ENCODE measurements at regions not wholly inside any gene's neighbourhood (a gene's known extent, or its start where the extent isn't known, plus 50 kb on each side); places are given as distances from the start of the nearest gene placed in this dataset.
"Not testable (repeated sequence)": the region's sequence is repeated elsewhere in the genome, so short reads cannot be mapped to it uniquely, and the experiment has no call there.

DNA sequence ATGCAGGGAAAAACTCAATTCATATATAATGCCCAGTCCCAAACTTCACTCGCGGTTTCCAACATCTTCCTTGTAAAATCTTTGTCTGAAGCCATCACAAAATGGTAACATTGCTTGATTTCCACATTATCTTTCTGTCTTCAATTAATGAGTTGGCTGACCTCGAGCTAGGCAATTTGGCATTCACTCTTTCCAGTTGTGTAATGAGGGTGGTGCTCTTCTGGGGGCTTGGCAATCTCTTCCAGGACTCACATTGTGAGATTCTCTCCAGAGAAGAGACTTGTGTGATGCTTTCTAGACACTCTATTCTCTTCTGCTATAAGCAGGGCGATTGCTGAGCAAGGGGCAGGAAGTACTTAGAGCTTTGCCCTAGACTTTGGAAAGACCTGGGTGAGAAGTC, 179.5 kb downstream of the JCAD start:
- DNase-seq = no peak

DNA sequence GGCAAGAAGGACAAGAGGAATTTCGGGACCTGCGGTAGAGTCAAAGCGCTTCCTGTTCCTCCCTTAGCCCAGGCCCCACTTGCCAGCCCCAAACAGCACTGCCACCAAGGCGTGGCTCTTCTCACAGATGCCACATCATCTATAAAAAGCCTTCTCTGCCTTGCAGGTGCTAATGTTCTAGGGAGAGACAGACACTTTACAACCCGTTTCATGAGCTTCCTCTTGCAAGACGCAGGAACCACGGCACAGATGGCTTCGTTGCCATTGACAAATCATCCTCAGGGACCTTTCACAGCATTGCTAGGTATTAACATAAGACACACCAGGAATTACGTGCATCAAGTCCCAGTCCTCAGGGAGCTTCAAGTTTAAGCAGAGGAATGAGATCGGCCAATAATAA, 180.9 kb downstream of the JCAD start:
- DNase-seq = no peak

DNA sequence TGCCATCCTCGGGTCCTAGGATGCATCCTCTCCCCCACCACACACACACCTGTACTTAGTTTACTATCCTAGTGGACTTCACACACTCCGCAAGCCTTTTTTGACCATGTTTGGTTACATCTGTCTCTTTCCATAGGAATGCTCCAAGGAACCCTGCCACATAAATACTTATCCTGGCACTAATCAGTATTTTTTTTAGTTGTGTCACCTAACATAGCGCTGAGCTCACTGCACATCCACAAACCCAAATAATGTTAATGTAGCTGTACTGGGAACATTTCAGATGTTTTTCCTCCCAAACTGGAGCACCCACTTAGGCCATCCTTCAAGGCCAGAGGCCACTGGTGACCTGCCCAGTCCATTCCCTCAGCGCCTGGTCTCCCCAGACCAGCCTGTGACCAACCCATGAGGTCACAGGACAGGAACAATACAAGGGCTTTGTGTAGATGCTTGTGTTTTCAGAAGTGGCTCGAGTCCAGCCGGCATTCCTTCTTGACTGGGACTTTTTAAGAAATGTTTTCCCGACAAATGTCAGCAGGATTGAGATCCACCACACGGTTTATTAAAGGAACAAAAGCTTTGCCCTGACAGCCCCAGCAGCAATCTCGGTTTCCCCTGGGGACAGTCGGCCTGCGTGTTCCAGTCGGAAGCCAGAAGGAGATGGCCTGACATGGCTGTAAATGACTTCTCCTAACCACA, 181.4 kb downstream of the JCAD start:
- DNase-seq = no peak

DNA sequence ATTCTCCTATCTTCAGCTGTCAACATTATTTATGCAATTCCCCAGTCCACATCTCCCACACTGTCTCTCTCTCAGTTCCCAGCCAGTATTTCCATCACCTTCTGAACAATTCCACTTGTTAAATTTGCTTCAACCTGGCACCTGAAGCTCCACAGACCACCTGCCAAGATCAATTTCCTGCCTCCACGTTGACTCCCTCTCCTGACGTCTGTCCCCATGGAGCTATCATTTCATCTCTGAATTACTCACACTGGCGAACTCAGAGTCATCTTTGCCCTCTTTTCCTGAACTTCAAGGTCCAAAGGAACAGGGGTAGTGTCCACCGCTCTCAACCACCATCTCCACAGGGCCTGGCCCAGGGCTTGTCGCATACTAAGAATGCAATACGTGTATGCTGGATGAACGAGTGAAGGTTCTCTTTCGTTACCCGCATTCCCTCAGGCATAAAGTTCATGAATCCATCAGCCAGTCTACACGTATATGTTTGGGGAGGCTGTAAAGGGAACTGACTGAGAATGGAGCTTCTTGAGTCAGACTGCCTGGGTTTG, 183.3 kb downstream of the JCAD start:
- no peak for DNase-seq

DNA sequence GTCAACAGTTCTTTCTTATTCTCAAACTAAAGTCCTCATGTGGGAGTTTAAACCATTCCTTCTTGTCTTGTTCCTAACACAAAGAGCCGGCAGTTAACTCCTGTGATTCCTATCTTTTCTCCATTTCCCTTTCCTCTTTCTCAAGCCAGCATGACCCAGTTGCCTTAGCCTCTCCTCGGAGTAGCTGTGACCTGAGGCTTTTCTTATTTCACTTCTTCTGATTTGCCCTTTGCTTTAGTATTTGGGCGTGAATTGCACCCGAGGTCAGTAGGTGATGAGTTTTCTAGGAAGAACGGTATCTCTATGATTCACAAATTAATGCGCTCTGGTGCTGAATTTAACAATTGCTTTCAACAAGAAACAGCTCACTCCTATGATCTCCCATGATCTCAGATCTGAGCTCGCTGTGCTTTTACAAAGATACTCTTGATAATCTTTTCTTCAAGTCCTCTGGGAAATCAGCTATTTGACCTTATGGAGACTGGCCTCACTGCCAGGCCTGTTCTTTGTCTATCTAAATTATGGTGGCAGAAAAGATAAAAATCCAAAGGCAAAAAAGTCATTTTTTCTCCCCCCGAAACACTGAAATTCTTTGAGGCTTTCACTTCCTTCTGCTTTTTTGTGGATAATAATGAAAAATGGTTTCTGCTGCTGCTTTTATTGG, 184.6 kb downstream of the JCAD start:
- no peak for DNase-seq

DNA sequence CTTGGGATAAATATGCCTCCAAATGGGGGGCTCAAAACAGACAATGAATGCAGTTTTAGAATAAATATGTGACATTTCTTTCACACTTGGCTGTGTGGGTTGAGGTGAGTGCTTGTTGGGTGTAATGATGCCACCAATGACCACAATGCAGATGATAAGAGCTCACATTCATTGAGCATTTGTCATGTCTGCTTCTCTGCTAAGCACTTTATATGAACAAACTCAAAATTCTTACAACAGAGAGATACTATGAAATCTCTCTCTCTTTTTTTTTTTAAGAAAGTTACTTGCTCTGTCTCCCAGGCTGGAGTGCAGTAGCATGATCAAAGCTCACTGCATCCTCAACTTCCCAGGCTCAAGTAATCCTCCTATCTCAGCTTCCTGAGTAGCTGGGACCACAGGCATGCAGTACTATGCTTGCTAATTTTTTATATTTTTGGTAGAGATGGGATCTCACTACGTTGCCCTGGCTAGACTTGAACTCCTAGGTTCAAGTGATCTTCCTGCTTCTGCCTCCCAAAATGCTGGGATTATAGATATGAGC, 185.4 kb downstream of the JCAD start:
- DNase-seq = no peak

DNA sequence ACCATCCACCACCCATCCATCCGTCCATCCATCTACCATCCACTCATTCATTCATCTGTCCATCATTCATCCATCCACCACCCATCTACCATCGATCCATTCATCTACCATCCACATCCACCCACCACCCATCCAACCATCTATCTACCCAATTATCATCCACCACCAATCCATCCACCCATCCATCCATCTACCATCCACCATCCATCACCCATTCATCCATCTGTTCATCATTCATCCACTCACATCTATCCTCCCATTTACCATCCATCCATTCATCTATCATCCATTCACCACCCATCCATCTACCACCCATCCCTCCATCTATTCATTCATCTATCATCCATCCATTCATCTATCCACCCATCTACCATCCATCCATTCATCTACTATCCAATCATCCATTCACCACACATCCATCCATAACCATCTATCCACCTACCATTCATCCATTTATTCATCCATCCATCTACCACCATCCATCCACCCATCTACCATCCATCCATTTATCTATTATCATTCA, 188.8 kb downstream of the JCAD start:
- no peak for DNase-seq

DNA sequence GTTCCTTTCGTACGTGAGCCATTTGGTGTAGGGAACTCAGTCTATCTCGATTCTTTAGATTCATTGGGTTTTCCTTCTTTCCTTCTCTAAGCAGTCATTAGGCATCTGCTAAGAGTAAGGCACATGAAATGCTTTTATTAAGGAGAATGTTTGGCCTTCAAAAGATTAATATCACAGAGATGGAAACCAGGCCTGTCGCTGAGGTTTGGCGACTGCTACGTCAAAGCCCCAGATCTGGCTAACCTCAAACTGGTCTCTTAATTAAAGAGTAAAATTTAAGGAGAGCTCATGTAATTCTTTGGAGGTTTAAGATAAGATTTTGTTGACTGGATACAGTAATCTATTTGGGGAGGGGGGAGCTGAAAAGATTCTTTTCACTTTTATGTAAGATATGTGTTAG, 189.8 kb downstream of the JCAD start:
- no peak for DNase-seq

DNA sequence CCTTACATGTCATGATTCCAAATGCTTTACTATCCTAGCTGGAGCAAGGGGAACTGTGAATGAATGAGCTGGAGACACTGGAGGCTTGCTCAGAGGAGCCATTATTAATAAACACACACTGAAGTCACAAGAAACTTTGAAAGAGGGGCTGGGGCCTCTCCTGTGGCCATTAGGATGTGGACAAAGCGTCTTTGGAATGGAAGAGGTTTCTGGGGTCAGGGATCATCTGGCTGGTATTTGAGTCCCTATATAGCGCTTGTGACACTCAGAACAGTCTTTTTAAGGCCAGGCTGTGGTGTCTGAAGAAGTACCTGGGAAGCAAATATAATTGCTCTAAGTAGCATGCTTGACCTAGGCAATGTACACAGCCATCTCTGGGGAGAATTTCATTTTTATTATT, 193.0 kb downstream of the JCAD start:
- DNase-seq = no peak

DNA sequence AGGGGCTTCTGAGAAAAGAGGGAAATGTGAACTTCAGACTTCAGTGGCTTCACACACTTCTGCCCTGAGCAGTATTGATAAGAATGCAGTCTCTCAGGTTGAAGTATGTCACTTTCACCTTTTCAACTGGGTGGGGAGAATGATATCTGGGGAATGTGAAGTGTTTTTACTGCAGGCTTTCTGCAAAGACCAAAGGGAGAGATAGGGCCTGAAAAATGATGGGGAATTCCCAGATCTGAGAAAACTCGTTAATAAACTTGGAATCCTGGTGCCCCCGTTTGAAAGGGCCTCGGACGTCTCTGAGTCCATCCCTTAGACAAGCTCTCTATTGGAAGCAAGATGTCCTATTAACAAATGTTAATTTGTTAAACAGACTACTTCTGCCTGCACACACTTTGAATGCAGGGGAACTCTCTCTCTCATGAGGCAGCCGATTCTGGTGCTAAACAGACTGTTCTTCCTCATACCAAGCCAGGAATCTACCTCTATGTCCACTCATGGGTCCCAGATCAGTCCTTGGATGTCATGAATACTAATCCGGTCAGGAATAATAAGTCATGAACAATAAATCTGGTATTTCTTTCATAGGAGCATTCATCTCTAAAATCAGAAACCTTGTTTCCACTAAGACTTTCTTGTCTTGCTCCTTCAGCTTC, 193.6 kb downstream of the JCAD start:
- no peak for DNase-seq

DNA sequence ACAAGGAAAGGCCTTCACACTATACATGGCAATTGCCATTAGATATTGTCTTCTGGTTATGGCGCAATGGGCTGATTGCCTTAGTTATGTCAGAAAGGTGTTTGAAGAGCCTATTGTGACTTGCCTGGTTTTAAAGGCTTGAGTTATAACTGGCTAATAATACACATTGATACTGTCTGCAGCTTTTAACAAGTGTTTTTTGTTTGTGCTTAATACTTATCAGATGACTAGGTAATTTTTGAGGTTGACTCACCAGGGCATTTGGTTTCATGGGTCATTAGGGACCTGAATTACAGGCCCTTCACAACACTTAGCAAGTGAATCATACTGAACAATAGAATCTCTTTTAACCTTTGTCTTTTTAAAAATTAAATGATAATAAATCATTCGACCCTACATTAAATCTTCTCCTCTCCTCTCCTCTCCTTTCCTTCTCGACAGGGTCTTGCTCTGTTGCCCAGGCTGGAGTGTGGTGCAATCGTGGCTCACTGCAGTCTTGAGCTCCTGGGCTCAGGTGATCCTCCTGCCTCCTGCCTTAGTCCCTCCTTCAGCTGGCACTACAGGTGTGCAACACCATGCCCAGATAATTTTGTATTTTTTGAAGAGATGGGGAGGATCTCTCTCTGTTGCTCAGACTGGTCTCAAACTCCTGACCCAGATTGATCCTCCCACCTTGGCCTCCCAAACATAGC, 196.3 kb downstream of the JCAD start:
- DNase-seq = no peak

DNA sequence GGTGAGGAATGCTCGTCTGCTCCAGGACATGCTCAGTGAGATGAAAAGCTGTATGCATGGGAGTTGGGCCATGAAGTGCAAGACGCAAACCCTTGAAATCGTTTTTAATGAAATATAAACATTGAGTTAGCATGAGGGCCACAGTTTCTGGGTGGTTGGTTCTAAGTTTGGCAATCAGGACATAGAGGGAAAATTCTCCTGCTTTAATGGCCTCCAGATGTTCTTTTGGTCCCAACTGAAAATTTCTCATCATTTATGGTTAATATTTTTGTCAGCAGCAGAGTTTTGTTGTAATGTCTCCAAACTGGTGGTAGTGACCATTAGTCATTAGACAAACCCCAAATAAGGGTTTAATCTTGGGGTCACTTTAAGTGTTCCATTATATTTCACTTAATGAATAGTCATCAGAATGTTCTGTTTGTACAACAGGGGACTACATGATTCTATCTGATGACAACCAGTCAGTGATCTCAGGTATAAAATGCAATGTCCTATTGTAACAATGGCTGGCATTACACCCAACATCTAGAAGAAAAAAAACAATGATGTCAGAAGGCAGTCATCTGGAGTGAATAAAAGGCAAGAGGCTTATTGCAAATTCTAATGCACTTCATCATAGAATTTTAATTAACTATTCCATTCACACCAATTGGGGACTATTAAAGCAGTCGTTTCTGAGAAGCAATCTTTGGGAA, 197.4 kb downstream of the JCAD start:
- no peak for DNase-seq

DNA sequence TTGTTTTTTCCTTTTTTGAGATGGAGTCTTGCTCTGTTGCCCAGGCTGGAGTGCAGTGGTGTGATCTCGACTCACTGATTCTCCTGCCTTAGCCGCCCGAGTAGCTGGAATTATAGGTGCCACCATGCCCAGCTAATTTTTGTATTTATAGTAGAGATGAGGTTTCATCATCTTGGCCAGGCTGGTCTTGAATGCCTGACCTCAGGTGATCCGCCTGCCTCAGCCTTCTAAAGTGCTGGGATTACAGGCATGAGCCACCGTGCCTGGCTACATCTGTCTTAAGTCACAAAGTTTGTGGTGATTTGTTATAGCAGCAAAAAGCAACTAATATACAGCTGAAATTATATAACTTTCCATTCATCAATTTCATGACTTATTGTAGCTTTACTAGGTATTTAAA, 198.2 kb downstream of the JCAD start:
- DNase-seq = not testable (repeated sequence)

DNA sequence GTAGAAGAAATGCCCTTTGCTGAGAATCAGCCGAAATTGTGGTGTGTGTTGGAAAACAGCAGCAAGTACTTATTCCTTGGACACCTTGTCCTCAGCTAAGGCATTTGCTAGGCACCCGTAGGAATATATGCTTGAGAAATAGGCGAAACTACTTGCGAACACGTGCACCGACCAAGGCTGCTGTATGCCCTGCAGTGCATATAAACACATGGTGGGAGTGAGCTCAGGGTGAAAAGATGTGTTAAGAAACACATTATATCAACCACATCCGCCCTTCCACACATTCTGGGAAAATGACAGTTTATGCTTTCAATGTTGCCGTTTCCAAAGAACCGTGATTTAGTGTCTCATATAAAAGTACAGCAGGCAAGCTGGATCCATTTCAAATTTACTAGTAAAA, 199.2 kb downstream of the JCAD start:
- no peak for DNase-seq

DNA sequence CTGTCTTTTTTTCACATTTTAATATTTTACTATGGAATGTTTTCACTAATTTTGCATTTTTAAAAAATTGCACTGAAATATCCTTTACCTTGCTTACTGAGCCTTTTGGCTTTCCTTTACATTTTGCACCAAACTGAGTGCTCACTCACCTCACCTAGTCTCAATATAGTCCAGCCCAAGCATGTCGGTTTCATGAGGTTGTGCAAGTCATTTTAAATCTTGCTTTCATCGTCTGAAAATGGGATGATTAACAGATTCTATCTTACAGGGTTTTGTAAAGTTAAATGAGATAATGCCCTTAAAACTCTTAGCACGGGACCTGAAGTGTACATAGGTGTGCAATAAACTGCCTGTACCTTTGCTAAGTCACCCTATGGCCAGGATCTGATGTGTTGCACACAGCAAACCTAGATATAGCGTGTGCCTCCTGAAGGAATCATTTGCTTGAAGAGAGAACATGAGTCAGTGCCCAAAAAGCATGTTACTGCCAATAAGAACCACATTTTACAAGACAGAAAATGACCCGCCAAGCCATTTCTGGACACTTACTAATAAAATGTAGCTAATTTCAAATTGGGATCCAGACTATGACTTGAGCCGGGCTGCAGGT, 199.8 kb downstream of the JCAD start:
- DNase-seq = no peak

DNA sequence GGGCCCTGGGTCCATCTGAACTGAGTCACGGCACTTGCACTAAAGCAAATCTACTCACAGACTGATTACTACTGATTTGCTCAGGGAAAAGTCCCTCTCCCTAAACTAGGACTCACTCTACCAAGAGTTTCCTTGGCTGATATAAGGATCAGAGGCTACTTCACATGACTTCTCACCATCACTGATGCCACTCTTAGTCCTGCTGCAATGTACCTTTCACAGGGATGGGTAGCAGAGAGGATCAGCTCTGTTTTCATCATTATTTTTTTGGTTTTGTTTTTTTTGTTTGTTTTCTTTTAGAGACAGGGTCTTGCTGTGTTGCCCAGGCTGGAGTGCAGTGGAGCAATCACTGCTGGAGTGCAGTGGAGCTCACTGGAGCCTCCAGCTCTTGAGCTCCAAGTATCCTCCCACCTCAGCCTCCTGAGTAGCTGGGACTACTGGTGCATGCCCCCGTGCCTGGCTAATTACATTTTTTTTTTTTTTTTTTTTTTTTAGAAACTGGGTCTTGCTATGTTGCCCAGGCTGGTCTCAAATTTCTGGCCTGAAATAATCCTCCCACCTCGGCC, 200.6 kb downstream of the JCAD start:
- no peak for DNase-seq

DNA sequence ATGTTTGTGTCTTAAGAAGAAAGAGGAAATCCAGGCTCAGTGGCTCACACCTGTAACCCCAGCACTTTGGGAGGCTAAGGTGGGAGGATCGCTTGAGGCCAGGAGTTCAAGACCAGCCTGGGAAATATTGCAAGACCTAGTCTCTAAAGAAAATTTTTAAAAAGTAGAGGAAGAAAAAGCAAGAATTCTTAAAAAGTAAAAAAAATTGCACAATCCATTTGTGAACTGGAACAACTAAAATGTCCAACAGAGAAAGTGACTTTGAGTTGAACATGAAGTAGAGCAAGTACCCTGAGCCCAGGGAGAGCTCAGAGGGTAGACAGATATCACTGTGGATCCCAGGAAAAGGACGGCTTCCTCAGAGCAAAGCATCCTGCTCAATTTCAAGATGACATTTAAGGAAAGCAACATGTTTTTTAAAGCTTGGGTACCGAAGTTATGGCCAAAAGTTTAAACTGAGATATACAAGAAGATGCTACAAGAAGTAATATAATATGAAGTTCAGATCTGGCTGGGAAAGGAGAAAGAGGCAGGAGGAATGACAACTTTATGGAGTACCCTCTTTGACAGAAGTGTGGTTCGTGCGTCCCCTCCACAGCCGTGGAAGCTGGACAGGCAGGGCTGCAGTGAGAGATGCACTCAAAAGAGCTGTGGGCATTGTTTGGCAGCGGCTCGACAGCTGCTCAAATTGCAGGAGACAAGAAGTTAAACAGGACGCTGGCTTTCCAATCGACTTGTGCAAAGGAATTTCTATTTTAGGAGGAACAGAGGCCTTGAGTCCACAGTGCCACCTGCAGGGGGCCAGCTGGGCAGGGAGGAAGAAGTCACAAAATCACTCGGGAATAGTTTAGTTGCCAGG, 201.3 kb downstream of the JCAD start:
- DNase-seq = no peak

DNA sequence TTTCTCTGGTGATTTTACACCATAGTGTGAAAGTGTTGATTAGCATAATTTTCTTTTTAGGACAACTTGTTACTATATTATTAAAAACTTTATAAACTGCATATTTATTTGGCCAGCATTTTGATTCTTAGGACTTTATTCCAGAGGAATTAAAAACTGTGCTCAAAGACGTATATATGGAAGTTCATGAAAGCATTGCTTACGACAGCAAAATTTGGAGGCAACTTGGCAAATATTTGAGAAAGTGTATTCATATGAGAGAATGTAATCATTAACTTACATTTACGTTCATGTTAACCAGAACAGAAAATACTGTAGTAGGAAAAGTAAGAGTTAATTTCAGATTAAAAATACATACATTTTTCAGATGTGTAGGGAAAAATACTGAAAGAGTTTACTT, 203.1 kb downstream of the JCAD start:
- DNase-seq = no peak

DNA sequence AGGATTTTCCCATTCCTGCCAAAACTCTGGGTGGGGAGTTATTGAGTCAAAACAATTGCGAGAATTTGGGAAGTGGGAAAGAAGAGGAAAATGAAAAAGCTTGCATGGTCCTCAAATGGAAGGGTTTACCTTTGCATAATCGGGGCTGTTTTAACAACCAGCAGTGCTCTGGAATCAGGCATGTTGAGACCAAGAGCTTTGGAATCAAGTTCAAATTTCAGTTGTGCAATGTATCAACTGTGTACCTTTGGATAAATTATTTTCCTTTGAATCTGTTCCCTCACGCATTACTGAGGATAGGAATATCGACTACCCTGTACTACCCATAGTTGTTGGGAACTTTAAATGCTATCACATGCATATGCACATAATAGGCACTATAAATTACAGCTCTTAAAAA, 205.5 kb downstream of the JCAD start:
- no peak for DNase-seq

DNA sequence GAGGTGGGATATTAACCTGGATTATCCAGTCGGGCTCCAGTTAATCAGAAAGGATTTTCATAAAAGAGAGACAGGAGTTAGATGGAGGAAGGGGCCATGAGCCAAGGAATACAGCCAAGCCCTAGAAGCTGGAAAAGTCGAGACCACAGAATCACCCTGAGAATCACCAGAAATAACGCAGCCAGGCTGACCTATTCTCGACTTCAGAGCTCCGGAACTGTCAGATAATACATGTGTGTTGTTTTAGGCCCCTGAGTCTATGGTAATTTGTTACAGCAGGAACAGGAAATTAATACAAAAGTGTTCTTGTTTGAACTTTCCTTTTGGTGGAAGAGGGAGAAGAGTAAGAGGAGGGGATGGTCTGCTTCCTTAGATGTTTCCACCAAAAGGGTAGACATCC, 208.1 kb downstream of the JCAD start:
- no peak for DNase-seq

DNA sequence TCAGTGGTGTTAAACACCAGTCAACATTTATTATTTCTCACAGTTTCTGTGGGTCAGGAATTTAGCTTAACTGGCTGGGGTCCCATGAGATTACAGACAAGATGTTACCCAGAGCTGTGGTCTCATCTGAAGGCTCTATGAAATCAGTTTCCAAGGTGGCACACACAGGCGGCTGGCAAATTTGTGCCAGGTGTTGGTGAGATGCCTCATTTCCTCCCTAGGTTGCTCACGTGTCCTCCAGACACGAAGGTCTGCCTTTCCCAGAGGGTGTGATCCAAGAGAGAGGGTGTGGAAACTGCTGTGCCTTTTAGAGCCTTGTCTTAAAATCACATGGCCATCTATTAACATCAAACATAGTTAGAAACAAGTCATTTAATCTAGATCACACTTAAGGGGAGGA, 209.0 kb downstream of the JCAD start:
- DNase-seq = no peak
